ENCODE measurements at regions not wholly inside any gene's neighbourhood (a gene's known extent, or its start where the extent isn't known, plus 50 kb on each side); places are given as distances from the start of the nearest gene placed in this dataset.

DNA sequence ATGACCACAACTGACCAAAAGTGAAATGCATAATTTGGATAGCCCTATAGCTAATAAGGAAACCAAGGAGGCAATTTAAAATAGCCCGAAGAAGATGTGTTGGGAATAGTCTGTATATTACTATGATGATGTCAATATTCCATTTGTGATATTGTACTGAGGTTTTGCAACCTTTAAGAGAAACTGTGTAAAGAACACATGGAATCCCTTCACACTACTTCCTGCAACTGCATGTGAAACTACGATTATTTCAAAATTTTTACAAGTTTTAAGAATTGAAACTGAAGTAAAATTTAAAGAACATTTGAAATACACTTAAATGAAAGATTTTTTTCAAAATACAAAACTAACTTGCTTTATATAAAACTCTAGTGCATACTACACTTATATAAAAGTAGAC, 504.3 kb upstream of the ID2 start:
- H3K4me3 ChIP-seq (ENCODE audit: low read depth, low read length): no peak overlapping the region
- POLR2A ChIA-PET: no interaction called here
- CTCF ChIA-PET: no interaction called here
- no peak for TF ChIP-seq CTCF (IDR thresholded peaks at IDR 0.05; ENCODE audit: insufficient read depth, low read length, missing control alignments)
- DNase-seq (ENCODE audit: low read depth, low spot score): no peak

DNA sequence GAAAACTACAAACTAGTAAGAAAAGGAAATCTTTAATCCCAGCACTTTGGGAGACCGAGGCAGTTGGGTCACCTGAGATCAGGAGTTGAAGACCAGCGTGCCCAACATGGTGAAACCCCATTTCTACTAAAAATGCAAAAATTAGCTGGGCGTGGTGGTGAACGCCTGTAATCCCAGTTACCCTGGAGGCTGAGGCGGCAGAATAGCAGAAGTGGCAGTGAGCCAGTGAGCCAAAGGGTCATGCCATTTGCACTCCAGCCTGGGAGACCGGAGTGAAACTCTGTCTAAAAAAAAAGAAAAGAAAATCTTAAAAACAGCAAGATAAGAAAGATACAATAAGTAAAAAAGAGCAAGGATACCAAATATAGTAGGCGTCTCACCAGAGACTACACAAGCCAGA, 502.9 kb upstream of the ID2 start:
- TF ChIP-seq CTCF (IDR thresholded peaks at IDR 0.05; ENCODE audit: insufficient read depth, low read length, missing control alignments): no peak
- CTCF ChIA-PET: no interaction called here
- DNase-seq (ENCODE audit: low read depth, low spot score): no peak
- no peak overlapping the region for H3K4me3 ChIP-seq (ENCODE audit: low read depth, low read length)
- POLR2A ChIA-PET: no interaction called here

GRCh38 chr2:8189316-8189715, 492.5 kb upstream of the ID2 start:
- TF ChIP-seq CTCF (IDR thresholded peaks at IDR 0.05; ENCODE audit: insufficient read depth, low read length, missing control alignments): no peak
- ChIA-PET POLR2A (no interaction called here), CTCF (no interaction called here)
- DNase-seq (ENCODE audit: low read depth, low spot score): no peak
- H3K4me3 ChIP-seq (ENCODE audit: low read depth, low read length): no peak overlapping the region

GRCh38 chr2:8190279-8190678, 491.6 kb upstream of the ID2 start:
- CTCF ChIA-PET: no interaction called here
- no peak for DNase-seq (ENCODE audit: low read depth, low spot score)
- no peak for TF ChIP-seq CTCF (IDR thresholded peaks at IDR 0.05; ENCODE audit: insufficient read depth, low read length, missing control alignments)
- H3K4me3 ChIP-seq (ENCODE audit: low read depth, low read length): no peak overlapping the region
- POLR2A ChIA-PET: no interaction called here

- ChIA-PET CTCF (no interaction called here), POLR2A (no interaction called here)
- TF ChIP-seq CTCF (IDR thresholded peaks at IDR 0.05; ENCODE audit: insufficient read depth, low read length, missing control alignments): no peak
- no peak overlapping the region for H3K4me3 ChIP-seq (ENCODE audit: low read depth, low read length)
- no peak for DNase-seq (ENCODE audit: low read depth, low spot score)
These were observed 490.4 kb upstream of the ID2 start for GRCh38 chr2:8191427-8191826.

GRCh38 chr2:8193146-8193545, 488.7 kb upstream of the ID2 start:
- CTCF ChIA-PET: interaction anchor here (0.7 kb wide), 1 partner anchor 435 kb away, joined by 3 read pairs; no protein-coding TSS in a partner anchor
- DNase-seq (ENCODE audit: low read depth, low spot score): no peak
- POLR2A ChIA-PET: no interaction called here
- H3K4me3 ChIP-seq (ENCODE audit: low read depth, low read length): no peak overlapping the region
- no peak for TF ChIP-seq CTCF (IDR thresholded peaks at IDR 0.05; ENCODE audit: insufficient read depth, low read length, missing control alignments)
